Adrenal gland (tissue), 9 donors: ENCODE measurements at regions not wholly inside any gene's neighbourhood (a gene's known extent, or its start where the extent isn't known, plus 50 kb on each side); places are given as distances from the start of the nearest gene placed in this dataset.
"Not testable (repeated sequence)": the region's sequence is repeated elsewhere in the genome, so short reads cannot be mapped to it uniquely, and the experiment has no call there.

Experiments
- DNase-seq, 7 donors: peaks; one replicate each; pipeline ENCODE4 v3.0.0-alpha.2; 2019 to 2020
- H3K27ac ChIP-seq, 5 donors: fragments of 200-600 bp; sonication (generic) in 4 of 5; 1 replicate in 3 of 5; 2 replicates in 2 of 5; pipeline versions ENCODE4 v1.5.1 to v1.8.0; 2016 to 2020; ENCODE audit warnings: mild to moderate bottlenecking in 1 of 5
- H3K27me3 ChIP-seq: fragments of 200-600 bp; 2 replicates; pipeline ENCODE4 v1.8.0; 2021
- H3K36me3 ChIP-seq, 2 donors: fragments of 200-600 bp; replicated peaks in 1 of 2; 1 replicate in 1 of 2; 2 replicates in 1 of 2; pipeline versions ENCODE4 v1.5.1 to v1.8.0; 2018 to 2022
- H3K4me1 ChIP-seq, 2 donors: fragments of 200-600 bp; replicated peaks in 1 of 2; 1 replicate in 1 of 2; 2 replicates in 1 of 2; pipeline versions ENCODE4 v1.5.1 to v1.8.0; 2018 to 2021
- H3K4me3 ChIP-seq, 4 donors: fragments of 200-600 bp; sonication (generic) in 3 of 4; one replicate each; pipeline ENCODE4 v1.5.1; 2016 to 2018
- H3K9me3 ChIP-seq, 3 donors: fragments of 200-600 bp; sonication (generic) in 1 of 3; replicated peaks in 1 of 3; 1 replicate in 2 of 3; 2 replicates in 1 of 3; pipeline versions ENCODE4 v1.5.1 to v1.8.0; 2016 to 2021
- POLR2A ChIP-seq, 2 donors: fragments of 450-650 bp; IDR thresholded peaks; one replicate each; pipeline ENCODE4 v1.6.1; 2017; ENCODE audit warnings: antibody characterized with exemption in 2 of 2, mild to moderate bottlenecking in 2 of 2, moderate library complexity in 1 of 2
- WGBS, 4 donors: extraction: QIAGEN DNeasy Blood & Tissue Kit in 2 of 4; methylation state at CpG; one replicate each; pipeline versions ENCODE4 v1.1.5 to v1.1.7; 2013 to 2017; 5-methylcytosine and 5-hydroxymethylcytosine counted together
- intact Hi-C, 2 donors: fragments of 100-400 bp; cut with DNase I; formaldehyde crosslinking; loops; one replicate each; pipeline versions ENCODE4 v1.14.1 to v1.15.0; 2022 to 2023
- TF ChIP-seq, protein P1 (sequence below), 6 experiments: fragments of 450-650 bp in 4 of 6; fragments of 200-600 bp in 2 of 6; sonication (generic) in 1 of 6; IDR thresholded peaks; 1 replicate in 5 of 6; 2 replicates in 1 of 6; pipeline versions ENCODE4 v1.5.1 to v1.8.0; 2016 to 2021; ENCODE audit warnings: antibody characterized with exemption in 6 of 6, mild to moderate bottlenecking in 2 of 6, moderate library complexity in 1 of 6
- donor health status: healthy with polysubstance abuse.
- donor health status: Bipolar disorder and iron deficiency.
- donor health status: DM: yes; HTN: yes; CAD: no.
- donor health status: DM: no; HTN: no; CAD: no.
- donor health status: DM: no; HTN: no; CAD: no.

DNA sequence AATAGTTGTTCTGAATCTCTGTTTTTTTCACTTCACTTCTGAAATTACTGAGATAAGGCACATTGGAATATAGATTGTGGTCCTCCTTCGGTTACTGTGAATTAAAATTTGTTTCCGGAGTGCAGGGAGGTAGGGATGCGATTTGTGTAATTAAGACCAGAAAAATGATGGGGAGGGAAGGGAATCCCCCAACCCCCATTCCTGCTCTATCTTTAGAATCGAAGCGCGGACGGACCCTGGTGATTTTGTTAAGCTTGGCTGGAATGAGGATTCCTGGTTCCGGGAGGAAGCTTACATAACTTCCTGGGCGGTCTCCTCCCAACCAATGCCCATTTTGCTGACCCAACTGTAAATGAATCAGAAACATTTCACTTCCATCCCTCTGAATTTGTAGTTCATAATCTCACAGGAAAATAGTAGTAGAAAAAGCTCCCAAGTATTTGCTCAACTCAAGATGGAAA is 220.1 kb upstream of the MSX2 start:
- Histone ChIP-seq H3K27ac (no peak overlapping the region), H3K27me3 (no peaks in the 10 kb centered on the region), H3K9me3 (no peaks in the 10 kb centered on the region), H3K4me1 (no peaks in the 10 kb centered on the region), H3K36me3 (no peaks in the 10 kb centered on the region), H3K4me3 (no peak overlapping the region)
- WGBS, 4 donors, result 66 to 71% (median 67%) methylated on average over 9 of the region's 9 CpGs
- TF ChIP-seq, protein P1, sequence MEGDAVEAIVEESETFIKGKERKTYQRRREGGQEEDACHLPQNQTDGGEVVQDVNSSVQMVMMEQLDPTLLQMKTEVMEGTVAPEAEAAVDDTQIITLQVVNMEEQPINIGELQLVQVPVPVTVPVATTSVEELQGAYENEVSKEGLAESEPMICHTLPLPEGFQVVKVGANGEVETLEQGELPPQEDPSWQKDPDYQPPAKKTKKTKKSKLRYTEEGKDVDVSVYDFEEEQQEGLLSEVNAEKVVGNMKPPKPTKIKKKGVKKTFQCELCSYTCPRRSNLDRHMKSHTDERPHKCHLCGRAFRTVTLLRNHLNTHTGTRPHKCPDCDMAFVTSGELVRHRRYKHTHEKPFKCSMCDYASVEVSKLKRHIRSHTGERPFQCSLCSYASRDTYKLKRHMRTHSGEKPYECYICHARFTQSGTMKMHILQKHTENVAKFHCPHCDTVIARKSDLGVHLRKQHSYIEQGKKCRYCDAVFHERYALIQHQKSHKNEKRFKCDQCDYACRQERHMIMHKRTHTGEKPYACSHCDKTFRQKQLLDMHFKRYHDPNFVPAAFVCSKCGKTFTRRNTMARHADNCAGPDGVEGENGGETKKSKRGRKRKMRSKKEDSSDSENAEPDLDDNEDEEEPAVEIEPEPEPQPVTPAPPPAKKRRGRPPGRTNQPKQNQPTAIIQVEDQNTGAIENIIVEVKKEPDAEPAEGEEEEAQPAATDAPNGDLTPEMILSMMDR (IDR thresholded peaks at IDR 0.05), result no peak
- TF ChIP-seq POLR2A (IDR thresholded peaks at IDR 0.05), result no peak
- no peak for DNase-seq
- intact Hi-C loops, result no loop called here

DNA sequence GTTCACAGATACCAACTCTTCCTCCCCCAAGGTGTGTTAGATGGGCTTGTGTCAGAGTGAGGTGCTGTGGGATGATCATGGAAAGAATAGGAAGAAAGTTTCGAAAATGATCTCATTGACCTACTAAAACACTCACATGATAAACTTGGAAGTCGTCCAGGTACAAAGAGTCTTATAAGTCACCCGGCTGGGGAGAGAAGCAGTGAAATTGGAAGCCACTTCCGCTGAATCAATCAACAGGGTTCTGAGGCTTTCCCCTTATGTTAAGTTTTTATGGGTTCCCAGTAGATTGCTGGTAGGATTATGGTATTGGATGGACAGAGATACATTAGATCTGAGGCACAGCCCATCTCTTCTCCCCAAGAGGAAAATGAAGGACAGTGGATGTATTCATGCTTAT is 218.8 kb upstream of the MSX2 start:
- no peak overlapping the region for H3K27ac ChIP-seq
- no peaks in the 10 kb centered on the region for H3K36me3 ChIP-seq
- H3K4me3 ChIP-seq, result no peak overlapping the region
- 53 to 65% (median 56%) methylated on average over 4 of the region's 4 CpGs for WGBS, 4 donors
- no peaks in the 10 kb centered on the region for H3K27me3 ChIP-seq
- intact Hi-C loops, result no loop called here
- no peaks in the 10 kb centered on the region for H3K4me1 ChIP-seq
- no peaks in the 10 kb centered on the region for H3K9me3 ChIP-seq
- no peak for DNase-seq
- no peak for TF ChIP-seq POLR2A (IDR thresholded peaks at IDR 0.05)

DNA sequence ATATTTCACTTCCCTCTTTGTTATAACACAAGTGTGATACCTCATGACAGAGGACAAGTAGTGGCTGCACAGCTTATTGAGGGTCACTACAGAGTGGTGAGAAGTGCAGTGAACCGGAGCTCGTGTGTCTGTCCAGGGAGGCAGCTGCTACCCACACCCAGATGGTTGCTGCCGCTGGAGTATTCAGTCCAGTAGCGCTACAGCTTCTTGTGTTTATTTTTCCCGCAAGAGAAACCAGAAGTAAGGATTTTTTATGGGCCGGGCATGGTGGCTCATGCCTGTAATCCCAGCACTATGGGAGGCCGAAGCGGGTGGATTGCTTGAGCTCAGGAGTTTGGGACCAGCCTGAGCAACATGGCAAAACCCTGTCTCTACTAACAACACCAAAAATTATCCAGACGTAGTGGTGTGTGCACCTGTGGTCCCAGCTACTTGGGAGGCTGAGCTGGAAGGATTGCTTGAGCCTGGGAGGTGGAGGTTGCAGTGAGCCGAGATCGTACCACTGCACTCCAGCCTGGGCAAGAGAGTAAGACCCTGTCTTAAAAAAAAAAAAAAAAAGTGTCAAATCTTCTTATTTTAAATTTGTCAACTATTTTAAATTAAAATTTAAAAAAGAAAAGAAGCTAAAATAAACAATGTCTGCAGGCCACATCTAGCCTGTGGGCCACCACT is 213.5 kb upstream of the MSX2 start:
- H3K4me3 ChIP-seq, H3K27ac ChIP-seq, H3K36me3 ChIP-seq, H3K4me1 ChIP-seq, H3K27me3 ChIP-seq, intact Hi-C loops, DNase-seq, H3K9me3 ChIP-seq: not testable (repeated sequence)
- 76 to 86% (median 83%) methylated on average over 11 of the region's 11 CpGs for WGBS, 4 donors

DNA sequence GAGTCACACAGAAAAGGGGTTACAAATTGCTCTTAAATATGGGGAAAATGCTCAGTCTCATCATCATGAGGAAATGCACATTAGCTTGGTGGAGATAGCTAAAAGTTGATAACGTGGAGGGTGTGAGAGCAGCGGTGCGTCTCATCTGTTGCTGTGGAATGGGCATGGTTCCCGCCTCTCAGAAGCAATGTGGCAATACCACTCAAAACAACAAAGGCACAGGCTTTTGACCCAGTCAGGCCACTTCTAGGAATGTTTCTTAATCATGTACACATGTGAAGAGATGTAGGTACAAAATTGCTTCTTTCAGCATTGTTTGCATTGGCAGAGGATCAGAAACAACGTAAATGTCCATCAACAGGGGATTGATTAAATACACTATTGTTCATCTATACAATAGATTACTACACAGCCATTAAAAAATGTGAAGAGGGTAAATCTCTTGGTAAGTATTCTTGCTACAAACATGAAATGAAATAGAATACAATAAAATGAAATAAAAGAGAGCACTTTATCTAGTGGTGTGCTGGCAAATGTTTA is 212.6 kb upstream of the MSX2 start:
- no peaks in the 10 kb centered on the region for H3K4me1 ChIP-seq
- H3K27ac ChIP-seq, result no peak overlapping the region
- no peaks in the 10 kb centered on the region for H3K27me3 ChIP-seq
- H3K36me3 ChIP-seq, result no peaks in the 10 kb centered on the region
- no peaks in the 10 kb centered on the region for H3K9me3 ChIP-seq
- intact Hi-C loops, result no loop called here
- no peak overlapping the region for H3K4me3 ChIP-seq
- TF ChIP-seq, protein P1 (IDR thresholded peaks at IDR 0.05), result no peak
- TF ChIP-seq POLR2A (IDR thresholded peaks at IDR 0.05), result no peak
- no peak for DNase-seq
- 69 to 79% (median 75%) methylated on average over 5 of the region's 5 CpGs for WGBS, 4 donors

DNA sequence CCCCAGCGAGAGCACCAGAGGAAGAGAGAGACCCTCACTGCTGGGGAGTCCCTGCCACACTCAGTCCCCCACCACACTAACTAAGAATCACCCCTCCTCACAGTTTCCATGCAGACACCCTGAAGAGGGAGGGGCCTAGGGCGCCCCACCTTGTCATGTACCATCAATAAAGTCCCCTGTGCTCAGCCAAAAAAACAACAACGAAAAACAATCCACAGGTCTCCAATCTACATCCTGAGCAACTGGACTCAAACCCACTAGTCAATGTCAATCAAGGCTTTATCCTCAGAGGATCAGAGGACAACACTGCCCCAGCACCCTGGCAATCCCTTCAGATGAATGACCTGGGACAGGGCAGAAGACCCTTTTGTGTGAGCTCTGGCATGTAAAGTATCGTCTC is 210.1 kb upstream of the MSX2 start:
- Histone ChIP-seq H3K36me3 (no peaks in the 10 kb centered on the region), H3K4me3 (no peak overlapping the region), H3K9me3 (no peaks in the 10 kb centered on the region), H3K27me3 (no peaks in the 10 kb centered on the region), H3K4me1 (no peaks in the 10 kb centered on the region), H3K27ac (no peak overlapping the region)
- TF ChIP-seq, protein P1 (IDR thresholded peaks at IDR 0.05), result no peak
- no peak for TF ChIP-seq POLR2A (IDR thresholded peaks at IDR 0.05)
- 63 to 80% (median 72%) methylated on average over 3 to 4 of the region's 4 CpGs for WGBS, 4 donors
- no peak for DNase-seq
- intact Hi-C loops, result no loop called here
